ENCODE measurements at regions not wholly inside any gene's neighbourhood (a gene's known extent, or its start where the extent isn't known, plus 50 kb on each side); places are given as distances from the start of the nearest gene placed in this dataset.

DNA sequence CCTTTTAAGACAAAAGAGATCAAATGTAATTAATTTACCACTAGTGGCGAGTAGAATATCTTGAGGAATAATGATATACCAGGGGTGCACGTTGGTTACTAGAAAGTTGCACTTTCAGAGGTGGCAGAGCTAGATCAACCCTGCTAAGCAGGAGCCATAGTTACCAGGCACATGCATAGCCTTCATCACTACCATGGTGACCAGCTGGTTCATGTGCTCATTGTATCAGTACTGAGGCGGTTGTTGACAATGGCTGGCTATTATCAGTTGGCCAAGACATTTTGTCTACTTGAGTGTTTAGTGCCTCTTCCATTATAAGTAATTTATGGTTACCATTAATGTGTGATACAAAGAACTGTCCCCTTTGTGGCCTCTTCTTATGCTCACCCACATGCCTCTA is 201.2 kb downstream of the FGF10 start (continued):
- TF ChIP-seq CTCF (IDR thresholded peaks at IDR 0.05 in 2 of 3, conservative IDR thresholded peaks at IDR 0.05 in 1 of 3; ENCODE audit: borderline replicate concordance in 1 of 3, insufficient read depth in 1 of 3, low read depth in 2 of 3, low read length in 2 of 3) (no peak), POLR2A (IDR thresholded peaks at IDR 0.05; ENCODE audit: borderline replicate concordance, extremely low read depth, insufficient read depth, insufficient read length) (no peak), JUND (IDR thresholded peaks at IDR 0.05) (no peak), EGR1 (IDR thresholded peaks at IDR 0.05; ENCODE audit: low read depth) (no peak)

DNA sequence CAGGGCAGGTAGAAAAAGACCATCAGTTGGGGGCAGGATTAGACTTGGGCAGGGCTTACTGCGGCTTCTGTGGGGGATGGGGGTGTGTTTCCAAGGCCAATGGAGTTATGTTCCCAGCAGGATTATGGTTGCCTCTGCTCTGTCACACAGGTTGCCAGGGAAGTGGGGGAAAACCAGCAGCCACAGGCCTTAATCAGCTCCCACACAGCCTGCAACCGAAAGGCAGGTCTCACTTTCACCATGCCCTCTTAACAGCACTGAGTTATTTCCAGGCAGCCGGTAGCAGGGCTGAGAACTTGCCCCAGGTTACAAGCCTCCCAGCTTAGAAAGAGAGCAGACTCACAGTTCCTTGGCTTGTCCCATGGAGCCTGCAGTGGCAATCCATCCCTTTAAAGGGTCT is 205.5 kb downstream of the FGF10 start:
- ATAC-seq (no peak), DNase-seq (ENCODE audit: low read depth, low spot score) (no peak)
- RAD21 ChIA-PET (ENCODE audit: low non-redundant PET in 1 of 2, low total read pairs in 2 of 2, uncharacterized antibody in 2 of 2, unreplicated experiment in 2 of 2) = no interaction called here
- POLR2A ChIA-PET = no interaction called here
- H3K4me3 ChIP-seq (replicated peaks in 1 of 2; ENCODE audit: low read depth in 1 of 2, low read length in 2 of 2) = no peak overlapping the region
- no peak overlapping the region for H3K9ac ChIP-seq (ENCODE audit: low read length)
- H3K27ac ChIP-seq (ENCODE audit: low read depth, low read length) = no peak overlapping the region
- H3K4me2 ChIP-seq (ENCODE audit: low read length) = no peak overlapping the region
- CTCF ChIA-PET = no interaction called here
- H2AFZ ChIP-seq (ENCODE audit: low read depth, low read length, poor library complexity, severe bottlenecking) = no peak overlapping the region
- no TSS peak for BruUV-seq (replicated peaks)
- H3K9me3 ChIP-seq (ENCODE audit: control insufficient read depth in 1 of 2, insufficient read depth in 1 of 2, low read depth in 1 of 2, low read length in 2 of 2) = no peaks in the 10 kb centered on the region
- H3K27me3 ChIP-seq (ENCODE audit: insufficient read depth, low read length) = no peaks in the 10 kb centered on the region
- H3K9me2 ChIP-seq (ENCODE audit: insufficient read depth) = no peaks in the 10 kb centered on the region
- no peaks in the 10 kb centered on the region for H3K79me2 ChIP-seq (ENCODE audit: insufficient read depth, low read length)
- no peaks in the 10 kb centered on the region for H4K20me1 ChIP-seq (ENCODE audit: insufficient read depth)
- H3K4me1 ChIP-seq (ENCODE audit: control insufficient read depth in 1 of 2, insufficient read depth in 2 of 2, low read length in 2 of 2) = no peaks in the 10 kb centered on the region
- no peaks in the 10 kb centered on the region for H3K36me3 ChIP-seq (ENCODE audit: control insufficient read depth in 1 of 2, insufficient read depth in 2 of 2, low read length in 2 of 2)
- intact Hi-C loops (cut with micrococcal nuclease) = no loop called here
- TF ChIP-seq, protein P1, sequence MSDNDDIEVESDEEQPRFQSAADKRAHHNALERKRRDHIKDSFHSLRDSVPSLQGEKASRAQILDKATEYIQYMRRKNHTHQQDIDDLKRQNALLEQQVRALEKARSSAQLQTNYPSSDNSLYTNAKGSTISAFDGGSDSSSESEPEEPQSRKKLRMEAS (IDR thresholded peaks at IDR 0.05) = no peak
- TF ChIP-seq RAD21 (IDR thresholded peaks at IDR 0.05; ENCODE audit: low read depth) (no peak), CEBPB (IDR thresholded peaks at IDR 0.05; ENCODE audit: low read depth) (no peak), EZH2phosphoT487 (IDR thresholded peaks at IDR 0.05; ENCODE audit: borderline replicate concordance) (no peak), JUND (IDR thresholded peaks at IDR 0.05) (no peak), FOSL1 (IDR thresholded peaks at IDR 0.05; ENCODE audit: low read depth) (no peak), SRF (IDR thresholded peaks at IDR 0.05; ENCODE audit: low read depth) (no peak), ZFX (IDR thresholded peaks at IDR 0.05) (no peak), CBX3 (IDR thresholded peaks at IDR 0.05; ENCODE audit: low read depth) (no peak), POLR2A (IDR thresholded peaks at IDR 0.05; ENCODE audit: borderline replicate concordance, extremely low read depth, insufficient read depth, insufficient read length) (no peak), SP1 (IDR thresholded peaks at IDR 0.05; ENCODE audit: low read depth) (no peak), SIN3A (IDR thresholded peaks at IDR 0.05; ENCODE audit: low read depth) (no peak), POLR2AphosphoS5 (IDR thresholded peaks at IDR 0.05; ENCODE audit: low read depth, low read length) (no peak), EZH2 (IDR thresholded peaks at IDR 0.05) (no peak), ELF1 (IDR thresholded peaks at IDR 0.05; ENCODE audit: borderline replicate concordance, low read depth) (no peak), CTCF (IDR thresholded peaks at IDR 0.05 in 2 of 3, conservative IDR thresholded peaks at IDR 0.05 in 1 of 3; ENCODE audit: borderline replicate concordance in 1 of 3, insufficient read depth in 1 of 3, low read depth in 2 of 3, low read length in 2 of 3) (no peak)
- TF ChIP-seq, protein P2, sequence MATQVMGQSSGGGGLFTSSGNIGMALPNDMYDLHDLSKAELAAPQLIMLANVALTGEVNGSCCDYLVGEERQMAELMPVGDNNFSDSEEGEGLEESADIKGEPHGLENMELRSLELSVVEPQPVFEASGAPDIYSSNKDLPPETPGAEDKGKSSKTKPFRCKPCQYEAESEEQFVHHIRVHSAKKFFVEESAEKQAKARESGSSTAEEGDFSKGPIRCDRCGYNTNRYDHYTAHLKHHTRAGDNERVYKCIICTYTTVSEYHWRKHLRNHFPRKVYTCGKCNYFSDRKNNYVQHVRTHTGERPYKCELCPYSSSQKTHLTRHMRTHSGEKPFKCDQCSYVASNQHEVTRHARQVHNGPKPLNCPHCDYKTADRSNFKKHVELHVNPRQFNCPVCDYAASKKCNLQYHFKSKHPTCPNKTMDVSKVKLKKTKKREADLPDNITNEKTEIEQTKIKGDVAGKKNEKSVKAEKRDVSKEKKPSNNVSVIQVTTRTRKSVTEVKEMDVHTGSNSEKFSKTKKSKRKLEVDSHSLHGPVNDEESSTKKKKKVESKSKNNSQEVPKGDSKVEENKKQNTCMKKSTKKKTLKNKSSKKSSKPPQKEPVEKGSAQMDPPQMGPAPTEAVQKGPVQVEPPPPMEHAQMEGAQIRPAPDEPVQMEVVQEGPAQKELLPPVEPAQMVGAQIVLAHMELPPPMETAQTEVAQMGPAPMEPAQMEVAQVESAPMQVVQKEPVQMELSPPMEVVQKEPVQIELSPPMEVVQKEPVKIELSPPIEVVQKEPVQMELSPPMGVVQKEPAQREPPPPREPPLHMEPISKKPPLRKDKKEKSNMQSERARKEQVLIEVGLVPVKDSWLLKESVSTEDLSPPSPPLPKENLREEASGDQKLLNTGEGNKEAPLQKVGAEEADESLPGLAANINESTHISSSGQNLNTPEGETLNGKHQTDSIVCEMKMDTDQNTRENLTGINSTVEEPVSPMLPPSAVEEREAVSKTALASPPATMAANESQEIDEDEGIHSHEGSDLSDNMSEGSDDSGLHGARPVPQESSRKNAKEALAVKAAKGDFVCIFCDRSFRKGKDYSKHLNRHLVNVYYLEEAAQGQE (IDR thresholded peaks at IDR 0.05; ENCODE audit: low read depth) = no peak
- TF ChIP-seq, protein P3, sequence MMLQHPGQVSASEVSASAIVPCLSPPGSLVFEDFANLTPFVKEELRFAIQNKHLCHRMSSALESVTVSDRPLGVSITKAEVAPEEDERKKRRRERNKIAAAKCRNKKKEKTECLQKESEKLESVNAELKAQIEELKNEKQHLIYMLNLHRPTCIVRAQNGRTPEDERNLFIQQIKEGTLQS (IDR thresholded peaks at IDR 0.05) = no peak
